ENCODE measurements at regions not wholly inside any gene's neighbourhood (a gene's known extent, or its start where the extent isn't known, plus 50 kb on each side); places are given as distances from the start of the nearest gene placed in this dataset.

GRCh38 chr15:87403973-87404372, 852.6 kb downstream of the NTRK3 start:
- TF ChIP-seq CTCF (IDR thresholded peaks at IDR 0.05): no peak
- TF ChIP-seq POLR2A (IDR thresholded peaks at IDR 0.05): no peak
